Heart left ventricle (tissue), 16 donors: ENCODE measurements at regions not wholly inside any gene's neighbourhood (a gene's known extent, or its start where the extent isn't known, plus 50 kb on each side); places are given as distances from the start of the nearest gene placed in this dataset.

Source experiments
- ATAC-seq, 4 donors: fragments of 200-7000 bp; cut with Tn5 transposase; one replicate each; pipeline ENCODE4 v1.9.1; 2020 to 2022; ENCODE audit warnings: moderate library complexity in 4 of 4, mild to moderate bottlenecking in 3 of 4, moderate number of reproducible peaks in 1 of 4
- DNase-seq, 5 donors: peaks; one replicate each; pipeline ENCODE4 v3.0.0-alpha.2; 2020
- H3K27ac ChIP-seq, 12 donors: fragments of 200-600 bp; sonication (generic) in 4 of 12; one replicate each; pipeline versions ENCODE4 v1.5.0 to v1.8.0; 2016 to 2022; ENCODE audit warnings: mild to moderate bottlenecking in 2 of 12
- H3K27me3 ChIP-seq, 9 donors: fragments of 200-600 bp; sonication (generic) in 2 of 9; one replicate each; pipeline versions ENCODE4 v1.5.1 to v1.8.0; 2016 to 2022; ENCODE audit warnings: mild to moderate bottlenecking in 3 of 9
- H3K36me3 ChIP-seq, 9 donors: fragments of 200-600 bp; sonication (generic) in 2 of 9; one replicate each; pipeline versions ENCODE4 v1.5.0 to v1.8.0; 2018 to 2022; ENCODE audit warnings: mild to moderate bottlenecking in 2 of 9
- H3K4me1 ChIP-seq, 12 donors: fragments of 200-600 bp; sonication (generic) in 4 of 12; one replicate each; pipeline versions ENCODE4 v1.5.0 to v1.8.0; 2016 to 2022; ENCODE audit warnings: mild to moderate bottlenecking in 3 of 12
- H3K4me3 ChIP-seq, 12 donors: fragments of 200-600 bp; sonication (generic) in 4 of 12; one replicate each; pipeline versions ENCODE4 v1.5.0 to v1.8.0; 2017 to 2022; ENCODE audit warnings: mild to moderate bottlenecking in 9 of 12, moderate library complexity in 4 of 12
- H3K9me3 ChIP-seq, 12 donors: fragments of 200-600 bp; sonication (generic) in 4 of 12; one replicate each; pipeline versions ENCODE4 v1.5.0 to v1.8.0; 2016 to 2022; ENCODE audit warnings: mild to moderate bottlenecking in 1 of 12
- POLR2A ChIP-seq, 2 donors: fragments of 450-650 bp; IDR thresholded peaks; one replicate each; pipeline ENCODE4 v1.6.1; 2017; ENCODE audit warnings: antibody characterized with exemption in 2 of 2, mild to moderate bottlenecking in 2 of 2, moderate library complexity in 2 of 2
- WGBS, 4 donors: extraction: QIAGEN DNeasy Blood & Tissue Kit in 2 of 4; methylation state at CpG; one replicate each; pipeline versions ENCODE4 v1.1.5 to v1.1.7; 2013 to 2018; 5-methylcytosine and 5-hydroxymethylcytosine counted together
- intact Hi-C, 10 donors: fragments of 100-400 bp; cut with DNase I; formaldehyde crosslinking; loops; one replicate each; pipeline versions ENCODE4 v1.11.1 to v1.14.2; 2022
- TF ChIP-seq, protein P1 (sequence below), 12 donors: fragments of 200-600 bp; sonication (generic) in 4 of 12; IDR thresholded peaks; one replicate each; pipeline versions ENCODE4 v1.5.0 to v1.8.0; 2018 to 2022; ENCODE audit warnings: antibody characterized with exemption in 12 of 12, mild to moderate bottlenecking in 5 of 12
- donor health status: ischemic (EF 13 %, LVEDD 7.1; RV severe dilation, severe dysfunction).
- donor health status: healthy with polysubstance abuse.
- donor health status: DM: no; HTN: yes; CAD: no.
- donor health status: DM: no; HTN: no; CAD: no.
- donor health status: ischemic (EF 25% LVEDD 6.9; RV normal size, moderate dysfunction).
- donor health status: ischemic (EF 25% LVEDD 5.7; RV mildly dilated, moderate dysfunction).
- donor health status: healthy.
- donor health status: DM: yes; HTN: yes; CAD: no.
- donor health status: ischemic (EF 35%, LVEDD 5.7; RV mildly dilated, moderate dysfunction).
- donor health status: nonischemic (EF 11% LVEDD 7.7; RV severe dilation, severe dysfunction).
- donor health status: DM: yes; HTN: yes; CAD: no.
- donor health status: PGD.
- donor health status: ischemic (EF 29% LVEDD 5.4; RV normal size, mild dysfunction).
- donor health status: nonischemic (EF 23%, LVEDD 6.1; RV moderate dilation, normal function).

DNA sequence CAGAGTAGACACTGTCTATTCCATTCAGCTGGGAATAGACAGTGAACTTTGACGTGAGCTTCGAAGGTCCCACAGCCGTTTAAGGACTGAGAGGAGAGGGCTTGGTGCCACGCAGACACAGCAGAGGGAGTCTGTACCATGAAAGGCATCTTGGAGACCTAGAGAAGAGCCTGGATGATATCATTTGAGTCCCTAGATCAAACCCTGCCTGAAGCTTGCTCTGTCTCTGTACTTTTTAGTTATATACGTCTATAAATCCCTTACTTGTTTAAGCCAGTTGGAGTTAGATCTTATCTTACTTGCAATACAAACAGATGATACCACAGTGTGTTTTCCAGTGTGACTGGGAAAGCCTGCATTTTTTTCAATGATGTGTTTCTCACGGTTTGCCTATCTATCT, 128.9 kb upstream of the RTL1 start:
- intact Hi-C loops: no loop called here
- ATAC-seq (no peak), DNase-seq (no peak)
- no peak overlapping the region for H3K27ac ChIP-seq
- no peak overlapping the region for H3K4me3 ChIP-seq
- H3K9me3 ChIP-seq: no peaks in the 10 kb centered on the region
- no peaks in the 10 kb centered on the region for H3K4me1 ChIP-seq
- H3K27me3 ChIP-seq: peaks cover 0 to 5% (median 0%) of the 10 kb centered on the region in 9 donors
- 71 to 83% (median 82%) methylated on average over 6 of the region's 6 CpGs for WGBS, 4 donors
- no peaks in the 10 kb centered on the region for H3K36me3 ChIP-seq
- TF ChIP-seq POLR2A (IDR thresholded peaks at IDR 0.05): no peak
- TF ChIP-seq, protein P1, sequence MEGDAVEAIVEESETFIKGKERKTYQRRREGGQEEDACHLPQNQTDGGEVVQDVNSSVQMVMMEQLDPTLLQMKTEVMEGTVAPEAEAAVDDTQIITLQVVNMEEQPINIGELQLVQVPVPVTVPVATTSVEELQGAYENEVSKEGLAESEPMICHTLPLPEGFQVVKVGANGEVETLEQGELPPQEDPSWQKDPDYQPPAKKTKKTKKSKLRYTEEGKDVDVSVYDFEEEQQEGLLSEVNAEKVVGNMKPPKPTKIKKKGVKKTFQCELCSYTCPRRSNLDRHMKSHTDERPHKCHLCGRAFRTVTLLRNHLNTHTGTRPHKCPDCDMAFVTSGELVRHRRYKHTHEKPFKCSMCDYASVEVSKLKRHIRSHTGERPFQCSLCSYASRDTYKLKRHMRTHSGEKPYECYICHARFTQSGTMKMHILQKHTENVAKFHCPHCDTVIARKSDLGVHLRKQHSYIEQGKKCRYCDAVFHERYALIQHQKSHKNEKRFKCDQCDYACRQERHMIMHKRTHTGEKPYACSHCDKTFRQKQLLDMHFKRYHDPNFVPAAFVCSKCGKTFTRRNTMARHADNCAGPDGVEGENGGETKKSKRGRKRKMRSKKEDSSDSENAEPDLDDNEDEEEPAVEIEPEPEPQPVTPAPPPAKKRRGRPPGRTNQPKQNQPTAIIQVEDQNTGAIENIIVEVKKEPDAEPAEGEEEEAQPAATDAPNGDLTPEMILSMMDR (IDR thresholded peaks at IDR 0.05): no peak

- ATAC-seq (no peak), DNase-seq (peak in 2 of 5 donors; percentile 4 to 17)
- WGBS, 4 donors: 86 to 90% (median 88%) methylated on average over 7 of the region's 7 CpGs
- no peaks in the 10 kb centered on the region for H3K4me1 ChIP-seq
- intact Hi-C loops: no loop called here
- no peaks in the 10 kb centered on the region for H3K9me3 ChIP-seq
- no peak overlapping the region for H3K4me3 ChIP-seq
- no peaks in the 10 kb centered on the region for H3K36me3 ChIP-seq
- TF ChIP-seq, protein P1 (IDR thresholded peaks at IDR 0.05): no peak
- TF ChIP-seq POLR2A (IDR thresholded peaks at IDR 0.05): no peak
- H3K27me3 ChIP-seq: peaks cover 0 to 5% (median 0%) of the 10 kb centered on the region in 9 donors
- no peak overlapping the region for H3K27ac ChIP-seq
These were observed 129.5 kb upstream of the RTL1 start for GRCh38 chr14:101033006-101033405.

- ATAC-seq: no peak
- Histone ChIP-seq H3K9me3 (no peaks in the 10 kb centered on the region), H3K27me3 (peaks cover 0 to 5% (median 0%) of the 10 kb centered on the region in 9 donors), H3K4me3 (no peak overlapping the region), H3K36me3 (no peaks in the 10 kb centered on the region), H3K27ac (no peak overlapping the region), H3K4me1 (no peaks in the 10 kb centered on the region)
- WGBS, 4 donors: 84 to 89% (median 88%) methylated on average over 23 of the region's 23 CpGs
- intact Hi-C loops: no loop called here
- peak in 2 of 5 donors; percentile 4 to 13 for DNase-seq
- TF ChIP-seq, protein P1 (IDR thresholded peaks at IDR 0.05): no peak
These were observed 130.1 kb upstream of the RTL1 start for GRCh38 chr14:101033446-101034165.

GRCh38 chr14:101034986-101035385, 131.5 kb upstream of the RTL1 start:
- no peak for ATAC-seq
- WGBS, 4 donors: 77 to 87% (median 83%) methylated on average over 7 of the region's 7 CpGs
- no peaks in the 10 kb centered on the region for H3K36me3 ChIP-seq
- no peaks in the 10 kb centered on the region for H3K4me1 ChIP-seq
- no peaks in the 10 kb centered on the region for H3K9me3 ChIP-seq
- H3K4me3 ChIP-seq: no peak overlapping the region
- DNase-seq: peak in 3 of 5 donors; percentile 9 to 26 (median 10)
- H3K27me3 ChIP-seq: peaks cover 0 to 5% (median 0%) of the 10 kb centered on the region in 9 donors
- no peak overlapping the region for H3K27ac ChIP-seq
- TF ChIP-seq POLR2A (IDR thresholded peaks at IDR 0.05): no peak
- TF ChIP-seq, protein P1 (IDR thresholded peaks at IDR 0.05): no peak
- intact Hi-C loops: no loop called here
